GM23248 (cell line): ENCODE measurements at regions not wholly inside any gene's neighbourhood (a gene's known extent, or its start where the extent isn't known, plus 50 kb on each side); places are given as distances from the start of the nearest gene placed in this dataset.
A peak's percentile ranks its signal among the peaks of the same experiment; 100 is the strongest.

Experiments used
- DNase-seq: peaks from one replicate; pipeline ENCODE4 v3.0.0-alpha.2; 2015
- H2AFZ ChIP-seq: fragments of 200-600 bp; sonication (generic); 2 replicates; pipeline ENCODE4 v1.6.1; 2016; ENCODE audit warnings: antibody characterized with exemption
- H3F3A ChIP-seq: fragments of 200-600 bp; sonication (generic); 2 replicates; pipeline ENCODE4 v1.6.1; 2016; ENCODE audit warnings: mild to moderate bottlenecking, antibody characterized with exemption, mixed run types; ENCODE audit not compliant: insufficient read depth
- H3K27ac ChIP-seq: fragments of 200-600 bp; sonication (generic); 2 replicates; pipeline ENCODE4 v1.5.1; 2016; ENCODE audit warnings: mild to moderate bottlenecking
- H3K27me3 ChIP-seq: fragments of 200-600 bp; sonication (generic); replicated peaks from 2 replicates; pipeline ENCODE4 v1.6.1; 2016; ENCODE audit warnings: mild to moderate bottlenecking; ENCODE audit not compliant: insufficient read depth
- H3K36me3 ChIP-seq: fragments of 200-600 bp; sonication (generic); 2 replicates; pipeline ENCODE4 v1.6.1; 2016; ENCODE audit warnings: low read depth, mild to moderate bottlenecking
- H3K4me1 ChIP-seq: fragments of 200-600 bp; sonication (generic); 2 replicates; pipeline ENCODE4 v1.6.1; 2016; ENCODE audit warnings: mild to moderate bottlenecking; ENCODE audit not compliant: insufficient read depth
- H3K4me2 ChIP-seq: fragments of 200-600 bp; sonication (generic); one replicate; pipeline ENCODE4 v1.6.1; 2016; ENCODE audit warnings: mild to moderate bottlenecking; ENCODE audit not compliant: unreplicated experiment
- H3K4me3 ChIP-seq: fragments of 200-600 bp; sonication (generic); 2 replicates; pipeline ENCODE4 v1.5.1; 2016; ENCODE audit warnings: mild to moderate bottlenecking
- H3K79me2 ChIP-seq: fragments of 200-600 bp; sonication (generic); 2 replicates; pipeline ENCODE4 v1.6.1; 2016; ENCODE audit warnings: mild to moderate bottlenecking; ENCODE audit not compliant: insufficient read depth
- H3K9ac ChIP-seq: fragments of 200-600 bp; sonication (generic); 2 replicates; pipeline ENCODE4 v1.6.1; 2016; ENCODE audit warnings: mild to moderate bottlenecking
- H3K9me2 ChIP-seq: fragments of 200-600 bp; sonication (generic); 2 replicates; pipeline ENCODE4 v1.6.1; 2016; ENCODE audit warnings: mixed run types, mild to moderate bottlenecking, moderate library complexity; ENCODE audit not compliant: insufficient read depth
- H3K9me3 ChIP-seq: fragments of 200-600 bp; sonication (generic); one replicate; pipeline ENCODE4 v1.6.1; 2017; ENCODE audit warnings: low read depth
- H4K20me1 ChIP-seq: fragments of 200-600 bp; sonication (generic); 2 replicates; pipeline ENCODE4 v1.6.0; 2016; ENCODE audit not compliant: insufficient read depth
- EZH2 ChIP-seq: fragments of 200-600 bp; sonication (generic); IDR thresholded peaks from 2 replicates; pipeline ENCODE4 v1.6.1; 2018; ENCODE audit warnings: antibody characterized with exemption, mild to moderate bottlenecking; ENCODE audit not compliant: insufficient read depth, poor library complexity, severe bottlenecking
- EZH2phosphoT487 ChIP-seq: fragments of 200-600 bp; sonication (generic); IDR thresholded peaks from 2 replicates; pipeline ENCODE4 v1.6.1; 2018; ENCODE audit warnings: antibody characterized with exemption, moderate library complexity, mild to moderate bottlenecking, low read depth; ENCODE audit not compliant: insufficient read depth
- WGBS, 2 experiments: methylation state at CpG; one replicate each; pipeline ENCODE4 v1.1.6; 2015 to 2017; ENCODE audit warnings: low lambda C conversion rate in 2 of 2, low coverage in 1 of 2; ENCODE audit errors: missing lambda C conversion rate in 2 of 2; 5-methylcytosine and 5-hydroxymethylcytosine counted together
- in situ Hi-C: fragments of 300-500 bp; cut with MboI; formaldehyde crosslinking; loops from 2 replicates; pipeline ENCODE4 v1.15.0; 2020

- no peak overlapping the region for H2AFZ ChIP-seq
- no peak overlapping the region for H3K4me2 ChIP-seq
- H3K4me3 ChIP-seq = no peak overlapping the region
- H3K9me2 ChIP-seq = no peaks in the 10 kb centered on the region
- WGBS, 2 experiments = 75 to 86% methylated on average over 3 of the region's 3 CpGs
- no peak for DNase-seq
- peaks cover 5% of the 10 kb centered on the region; the same call in 1 of the 2 replicates for H3F3A ChIP-seq
- in situ Hi-C loops = no loop called here
- TF ChIP-seq EZH2 = no peak
- no peak for TF ChIP-seq EZH2phosphoT487
- no peaks in the 10 kb centered on the region for H3K79me2 ChIP-seq
- no peaks in the 10 kb centered on the region for H3K36me3 ChIP-seq
- H3K9ac ChIP-seq = no peak overlapping the region
- H4K20me1 ChIP-seq = no peaks in the 10 kb centered on the region
- no peaks in the 10 kb centered on the region for H3K27me3 ChIP-seq
- no peak overlapping the region for H3K27ac ChIP-seq
- peaks cover 11% of the 10 kb centered on the region for H3K9me3 ChIP-seq
- peaks cover 7% of the 10 kb centered on the region for H3K4me1 ChIP-seq
Measured at GRCh38 chr3:99485286-99485685, 153.1 kb upstream of the COL8A1 start.

DNA sequence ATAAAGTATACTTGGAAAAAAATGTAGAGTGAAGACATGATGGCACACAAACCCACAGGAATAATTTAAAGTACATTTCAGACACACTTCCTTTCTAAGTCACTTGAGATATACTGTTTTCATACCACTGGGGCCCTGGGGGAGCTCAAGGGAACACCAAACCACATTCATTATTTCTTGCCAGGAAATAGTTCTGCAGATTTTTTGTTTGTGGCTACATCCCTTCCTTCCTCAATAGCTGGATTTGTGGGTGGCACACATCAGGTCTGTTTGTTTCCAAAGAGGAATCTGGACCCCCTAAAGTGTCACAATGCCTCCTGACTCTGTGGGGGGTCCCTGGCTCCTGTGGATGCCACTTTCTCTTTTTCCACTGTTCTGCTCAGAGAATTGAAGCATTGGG is 153.5 kb upstream of the COL8A1 start:
- Histone ChIP-seq H3K27ac (no peak overlapping the region), H2AFZ (no peak overlapping the region), H3K36me3 (no peaks in the 10 kb centered on the region), H3K4me2 (peak overlapping the region; percentile 51), H3K9me2 (no peaks in the 10 kb centered on the region), H4K20me1 (no peaks in the 10 kb centered on the region), H3F3A (peaks cover 5% of the 10 kb centered on the region; the same call in 1 of the 2 replicates), H3K9me3 (peaks cover 11% of the 10 kb centered on the region), H3K9ac (no peak overlapping the region), H3K79me2 (no peaks in the 10 kb centered on the region), H3K4me3 (no peak overlapping the region), H3K27me3 (no peaks in the 10 kb centered on the region), H3K4me1 (peaks cover 7% of the 10 kb centered on the region)
- in situ Hi-C loops = no loop called here
- DNase-seq = peak; percentile 48
- TF ChIP-seq EZH2phosphoT487 (no peak), EZH2 (no peak)

DNA sequence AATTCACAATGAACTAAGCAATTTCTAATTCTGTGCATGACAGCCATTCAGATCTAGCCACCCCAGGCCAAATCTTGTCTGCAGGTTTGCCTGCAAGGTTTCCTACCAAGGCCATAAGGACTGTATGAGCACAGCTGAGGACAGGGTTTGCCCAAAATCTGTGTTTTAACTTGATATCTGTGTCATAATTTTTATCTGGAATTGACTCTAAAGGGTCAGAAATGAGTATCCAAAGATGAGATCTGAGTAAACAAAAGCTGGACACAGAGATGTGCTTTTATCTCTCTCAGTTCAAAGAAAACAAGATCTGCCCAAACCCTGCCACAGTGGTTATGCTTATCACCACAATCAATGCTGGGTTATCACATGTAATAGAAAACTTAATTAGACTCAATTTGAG is 154.6 kb upstream of the COL8A1 start:
- Histone ChIP-seq H3K27ac (no peak overlapping the region), H3K36me3 (no peaks in the 10 kb centered on the region), H2AFZ (no peak overlapping the region), H3K27me3 (no peaks in the 10 kb centered on the region), H3K4me2 (no peak overlapping the region), H3F3A (peaks cover 5% of the 10 kb centered on the region; the same call in 1 of the 2 replicates), H3K9ac (no peak overlapping the region), H3K9me2 (no peaks in the 10 kb centered on the region), H3K79me2 (no peaks in the 10 kb centered on the region), H3K4me3 (no peak overlapping the region), H3K4me1 (peaks cover 7% of the 10 kb centered on the region), H4K20me1 (no peaks in the 10 kb centered on the region), H3K9me3 (peaks cover 10% of the 10 kb centered on the region)
- no peak for DNase-seq
- in situ Hi-C loops = no loop called here
- no peak for TF ChIP-seq EZH2phosphoT487
- TF ChIP-seq EZH2 = no peak

DNA sequence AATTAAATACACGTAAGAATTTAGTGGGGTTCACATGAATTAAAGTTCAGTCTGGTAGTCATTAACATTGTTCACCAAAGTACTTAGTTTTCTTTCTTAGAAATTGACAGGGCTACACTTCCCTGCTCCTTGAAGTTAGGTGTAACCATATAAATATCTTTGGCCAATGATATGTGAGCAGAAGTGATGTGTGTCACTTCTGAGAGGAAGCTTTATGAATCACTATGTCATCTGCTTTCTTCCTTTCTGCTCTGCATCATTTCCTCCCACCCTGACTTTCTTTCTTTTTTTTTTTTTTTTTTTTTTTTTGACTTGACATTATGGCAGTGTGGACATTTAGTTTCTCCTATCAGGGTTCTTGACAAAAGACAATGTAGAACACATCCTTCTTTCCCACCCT is 156.2 kb upstream of the COL8A1 start:
- 91 to 97% methylated on average over 1 of the region's 1 CpG for WGBS, 2 experiments
- in situ Hi-C loops = no loop called here
- Histone ChIP-seq H3K4me3 (no peak overlapping the region), H3K9ac (no peak overlapping the region), H3K79me2 (no peaks in the 10 kb centered on the region), H2AFZ (no peak overlapping the region), H3K9me3 (no peaks in the 10 kb centered on the region), H3K4me2 (no peak overlapping the region), H3F3A (peaks cover 5% of the 10 kb centered on the region; the same call in 1 of the 2 replicates), H3K9me2 (no peaks in the 10 kb centered on the region), H3K27me3 (no peaks in the 10 kb centered on the region), H3K27ac (no peak overlapping the region), H4K20me1 (no peaks in the 10 kb centered on the region), H3K4me1 (peaks cover 7% of the 10 kb centered on the region), H3K36me3 (no peaks in the 10 kb centered on the region)
- no peak for DNase-seq
- TF ChIP-seq EZH2 = no peak
- TF ChIP-seq EZH2phosphoT487 = no peak

DNA sequence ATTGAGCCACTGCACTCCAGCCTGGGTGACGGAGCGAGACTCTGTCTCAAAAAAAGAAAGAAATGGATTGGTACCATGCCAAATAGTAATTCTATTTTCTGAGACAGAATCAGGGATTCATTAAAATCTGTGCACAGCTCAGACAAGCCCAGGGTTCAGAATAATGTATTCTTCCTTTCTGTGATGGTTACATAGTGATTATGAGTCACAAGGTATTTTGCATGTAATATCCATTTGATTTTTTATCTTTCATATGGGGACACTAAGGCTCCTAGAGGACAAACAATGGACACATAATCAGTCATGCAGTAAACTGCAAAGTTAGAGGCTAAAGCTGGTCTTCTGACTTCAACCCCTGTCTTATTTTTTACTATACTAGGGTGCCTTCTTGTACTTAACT is 156.8 kb upstream of the COL8A1 start:
- Histone ChIP-seq H4K20me1 (no peaks in the 10 kb centered on the region), H3K79me2 (no peaks in the 10 kb centered on the region), H2AFZ (no peak overlapping the region), H3K27me3 (no peaks in the 10 kb centered on the region), H3K36me3 (no peaks in the 10 kb centered on the region), H3K4me1 (peaks cover 7% of the 10 kb centered on the region), H3K9me2 (no peaks in the 10 kb centered on the region), H3K4me3 (no peak overlapping the region), H3K4me2 (no peak overlapping the region), H3F3A (peaks cover 5% of the 10 kb centered on the region; the same call in 1 of the 2 replicates), H3K9me3 (no peaks in the 10 kb centered on the region), H3K9ac (no peak overlapping the region), H3K27ac (no peak overlapping the region)
- TF ChIP-seq EZH2phosphoT487 (no peak), EZH2 (no peak)
- WGBS, 2 experiments = 85 to 88% methylated on average over 2 of the region's 2 CpGs
- in situ Hi-C loops = no loop called here
- no peak for DNase-seq
